Natural killer cell (primary cell): ENCODE measurements at regions not wholly inside any gene's neighbourhood (a gene's known extent, or its start where the extent isn't known, plus 50 kb on each side); places are given as distances from the start of the nearest gene placed in this dataset.
A peak's percentile ranks its signal among the peaks of the same experiment; 100 is the strongest.

ENCODE experiments used
- ATAC-seq, 3 donors: fragments of 150-1000 bp in 2 of 3; fragments of 200-7000 bp in 1 of 3; cut with Tn5 transposase; 1 replicate in 1 of 3; 2 replicates in 2 of 3; pipeline ENCODE4 v1.10.0; 2021; ENCODE audit warnings: mild to moderate bottlenecking in 2 of 3, moderate library complexity in 2 of 3
- DNase-seq, 2 donors: peaks; one replicate each; pipeline versions ENCODE4 v3.0.0 to v3.0.0-alpha.2; 2013 to 2021; ENCODE audit warnings: mixed read lengths in 1 of 2
- H3K27ac ChIP-seq: one replicate; pipeline ENCODE4 v1.5.1; 2013; ENCODE audit warnings: mild to moderate bottlenecking, low read length
- H3K27me3 ChIP-seq: one replicate; pipeline ENCODE4 v1.6.1; 2013; ENCODE audit warnings: low read length; ENCODE audit not compliant: control insufficient read depth, insufficient read depth
- H3K36me3 ChIP-seq: one replicate; pipeline ENCODE4 v1.6.1; 2013; ENCODE audit warnings: low read length; ENCODE audit not compliant: control insufficient read depth, insufficient read depth
- H3K4me1 ChIP-seq: one replicate; pipeline ENCODE4 v1.6.1; 2013; ENCODE audit warnings: low read length; ENCODE audit not compliant: control insufficient read depth, insufficient read depth
- H3K4me3 ChIP-seq: one replicate; pipeline ENCODE4 v1.5.1; 2013; ENCODE audit warnings: low read length
- H3K9me3 ChIP-seq: one replicate; pipeline ENCODE4 v1.6.1; 2013; ENCODE audit warnings: low read length; ENCODE audit not compliant: control insufficient read depth, insufficient read depth
- H3K27ac Mint-ChIP-seq, 2 donors: one replicate each; pipeline ENCODE4 v1.8.0; 2022; ENCODE audit warnings: mild to moderate bottlenecking in 2 of 2, mixed read lengths in 2 of 2, moderate library complexity in 1 of 2
- H3K27me3 Mint-ChIP-seq, 2 donors: one replicate each; pipeline ENCODE4 v1.8.0; 2022; ENCODE audit warnings: low read depth in 2 of 2, mixed read lengths in 2 of 2
- H3K36me3 Mint-ChIP-seq: one replicate; pipeline ENCODE4 v1.8.0; 2022; ENCODE audit warnings: mixed read lengths
- H3K4me1 Mint-ChIP-seq, 2 donors: one replicate each; pipeline ENCODE4 v1.8.0; 2022; ENCODE audit warnings: mixed read lengths in 2 of 2
- H3K4me3 Mint-ChIP-seq: one replicate; pipeline ENCODE4 v1.8.0; 2022; ENCODE audit warnings: mild to moderate bottlenecking, moderate library complexity, mixed read lengths
- H3K9me3 Mint-ChIP-seq, 2 donors: one replicate each; pipeline ENCODE4 v1.8.0; 2022; ENCODE audit warnings: mixed read lengths in 2 of 2
- WGBS: methylation state at CpG from one replicate; pipeline ENCODE4 v1.1.7; 2013; ENCODE audit warnings: missing lambda C conversion rate; ENCODE audit not compliant: insufficient coverage; 5-methylcytosine and 5-hydroxymethylcytosine counted together
- intact Hi-C: fragments of 100-400 bp; cut with micrococcal nuclease; formaldehyde crosslinking; loops from one replicate; pipeline ENCODE4 v1.14.2; 2022
- TF ChIP-seq, protein P1 (sequence below): fragments of 200-600 bp; IDR thresholded peaks from one replicate; pipeline ENCODE4 v1.8.0; 2022; ENCODE audit warnings: antibody characterized with exemption

- Histone ChIP-seq H3K36me3 (no peaks in the 10 kb centered on the region), H3K4me1 (no peaks in the 10 kb centered on the region), H3K27ac (no peak overlapping the region), H3K27me3 (no peaks in the 10 kb centered on the region), H3K4me3 (no peak overlapping the region), H3K9me3 (no peaks in the 10 kb centered on the region)
- Mint-ChIP-seq H3K36me3 (no peaks in the 10 kb centered on the region), H3K4me1 (no peaks in the 10 kb centered on the region), H3K27me3 (peaks cover 27 to 28% of the 10 kb centered on the region in 2 donors), H3K4me3 (no peak overlapping the region), H3K9me3 (no peaks in the 10 kb centered on the region), H3K27ac (no peak overlapping the region)
- intact Hi-C loops = no loop called here
- DNase-seq = no peak
- TF ChIP-seq, protein P1, sequence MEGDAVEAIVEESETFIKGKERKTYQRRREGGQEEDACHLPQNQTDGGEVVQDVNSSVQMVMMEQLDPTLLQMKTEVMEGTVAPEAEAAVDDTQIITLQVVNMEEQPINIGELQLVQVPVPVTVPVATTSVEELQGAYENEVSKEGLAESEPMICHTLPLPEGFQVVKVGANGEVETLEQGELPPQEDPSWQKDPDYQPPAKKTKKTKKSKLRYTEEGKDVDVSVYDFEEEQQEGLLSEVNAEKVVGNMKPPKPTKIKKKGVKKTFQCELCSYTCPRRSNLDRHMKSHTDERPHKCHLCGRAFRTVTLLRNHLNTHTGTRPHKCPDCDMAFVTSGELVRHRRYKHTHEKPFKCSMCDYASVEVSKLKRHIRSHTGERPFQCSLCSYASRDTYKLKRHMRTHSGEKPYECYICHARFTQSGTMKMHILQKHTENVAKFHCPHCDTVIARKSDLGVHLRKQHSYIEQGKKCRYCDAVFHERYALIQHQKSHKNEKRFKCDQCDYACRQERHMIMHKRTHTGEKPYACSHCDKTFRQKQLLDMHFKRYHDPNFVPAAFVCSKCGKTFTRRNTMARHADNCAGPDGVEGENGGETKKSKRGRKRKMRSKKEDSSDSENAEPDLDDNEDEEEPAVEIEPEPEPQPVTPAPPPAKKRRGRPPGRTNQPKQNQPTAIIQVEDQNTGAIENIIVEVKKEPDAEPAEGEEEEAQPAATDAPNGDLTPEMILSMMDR = no peak
- 90% methylated on average over 12 of the region's 12 CpGs for WGBS
- peak in 1 of 3 donors; percentile 8 for ATAC-seq
Observed at GRCh38 chr22:27066856-27067255, 409.5 kb downstream of the MIAT start.

- H3K27me3 Mint-ChIP-seq = peaks cover 23 to 28% of the 10 kb centered on the region in 2 donors
Observed at GRCh38 chr22:27068121-27068520, 410.7 kb downstream of the MIAT start.

GRCh38 chr22:27070594-27070993 lies 413.2 kb downstream of the MIAT start:
- H3K4me1 Mint-ChIP-seq = no peaks in the 10 kb centered on the region
- WGBS = 57% methylated on average over 8 of the region's 8 CpGs
- H3K27ac Mint-ChIP-seq = no peak overlapping the region
- Histone ChIP-seq H3K27me3 (no peaks in the 10 kb centered on the region), H3K4me3 (no peak overlapping the region), H3K9me3 (no peaks in the 10 kb centered on the region), H3K27ac (no peak overlapping the region), H3K4me1 (no peaks in the 10 kb centered on the region), H3K36me3 (no peaks in the 10 kb centered on the region)
- peaks cover 28 to 40% of the 10 kb centered on the region in 2 donors for H3K27me3 Mint-ChIP-seq
- no peak for DNase-seq
- H3K4me3 Mint-ChIP-seq = no peak overlapping the region
- no peaks in the 10 kb centered on the region for H3K9me3 Mint-ChIP-seq
- no peaks in the 10 kb centered on the region for H3K36me3 Mint-ChIP-seq
- intact Hi-C loops = no loop called here
- TF ChIP-seq, protein P1 = no peak
- ATAC-seq = no peak

More at GRCh38 chr22:27068121-27068520, 410.7 kb downstream of the MIAT start:
- Histone ChIP-seq H3K36me3 (no peaks in the 10 kb centered on the region), H3K4me3 (no peak overlapping the region), H3K4me1 (no peaks in the 10 kb centered on the region), H3K27ac (no peak overlapping the region), H3K27me3 (no peaks in the 10 kb centered on the region), H3K9me3 (no peaks in the 10 kb centered on the region)
- Mint-ChIP-seq H3K27ac (no peak overlapping the region), H3K4me3 (no peak overlapping the region), H3K4me1 (no peaks in the 10 kb centered on the region), H3K9me3 (no peaks in the 10 kb centered on the region), H3K36me3 (no peaks in the 10 kb centered on the region)
- intact Hi-C loops = no loop called here
- no peak for ATAC-seq
- TF ChIP-seq, protein P1 = no peak
- no peak for DNase-seq

- no peak for ATAC-seq
- 82% methylated on average over 11 of the region's 12 CpGs for WGBS
- no peaks in the 10 kb centered on the region for H3K27me3 ChIP-seq
- no peak overlapping the region for H3K4me3 ChIP-seq
- no peaks in the 10 kb centered on the region for H3K4me1 Mint-ChIP-seq
- intact Hi-C loops = no loop called here
- no peak overlapping the region for H3K27ac Mint-ChIP-seq
- H3K27ac ChIP-seq = no peak overlapping the region
- H3K9me3 Mint-ChIP-seq = no peaks in the 10 kb centered on the region
- TF ChIP-seq, protein P1 = no peak
- H3K27me3 Mint-ChIP-seq = peaks cover 23 to 32% of the 10 kb centered on the region in 2 donors
- no peak overlapping the region for H3K4me3 Mint-ChIP-seq
- no peaks in the 10 kb centered on the region for H3K9me3 ChIP-seq
- no peaks in the 10 kb centered on the region for H3K36me3 ChIP-seq
- no peaks in the 10 kb centered on the region for H3K36me3 Mint-ChIP-seq
- H3K4me1 ChIP-seq = no peaks in the 10 kb centered on the region
- no peak for DNase-seq
Observed at GRCh38 chr22:27073601-27074425, 416.4 kb downstream of the MIAT start.
